Omental fat pad (tissue), 3 donors: ENCODE measurements at regions not wholly inside any gene's neighbourhood (a gene's known extent, or its start where the extent isn't known, plus 50 kb on each side); places are given as distances from the start of the nearest gene placed in this dataset.

ENCODE experiments used
- ATAC-seq: fragments of 150-250 bp; one replicate; pipeline ENCODE4 v1.9.1; 2016; ENCODE audit warnings: mild to moderate bottlenecking, moderate library complexity; ENCODE audit not compliant: low FRiP score
- DNase-seq: peaks from one replicate; pipeline ENCODE4 v3.0.0-alpha.2; 2019; ENCODE audit warnings: low spot score
- TF ChIP-seq, protein P1 (sequence below), 3 donors: fragments of 450-650 bp; IDR thresholded peaks; one replicate each; pipeline ENCODE4 v1.5.1; 2016 to 2017; ENCODE audit warnings: antibody characterized with exemption in 3 of 3, mild to moderate bottlenecking in 3 of 3, moderate library complexity in 2 of 3

DNA sequence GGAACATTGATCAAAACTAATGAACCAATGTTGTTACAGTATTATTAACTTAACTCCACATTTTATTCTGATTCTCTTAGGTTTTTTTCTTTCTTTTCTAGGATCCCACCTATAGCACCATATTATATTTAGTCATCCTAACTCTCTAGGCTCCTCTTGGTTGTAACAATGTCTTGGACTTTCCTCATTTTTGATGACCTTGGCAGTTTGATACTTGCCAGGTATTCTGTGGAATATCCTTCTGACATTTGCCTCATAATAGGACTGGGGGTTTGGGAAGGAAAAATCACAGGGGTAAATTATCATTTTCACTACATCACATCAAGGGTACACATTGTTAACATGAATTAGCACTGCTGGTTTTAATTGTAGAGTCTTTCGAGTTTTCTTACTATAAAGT, 851.6 kb upstream of the SOX9 start:
- TF ChIP-seq, protein P1, sequence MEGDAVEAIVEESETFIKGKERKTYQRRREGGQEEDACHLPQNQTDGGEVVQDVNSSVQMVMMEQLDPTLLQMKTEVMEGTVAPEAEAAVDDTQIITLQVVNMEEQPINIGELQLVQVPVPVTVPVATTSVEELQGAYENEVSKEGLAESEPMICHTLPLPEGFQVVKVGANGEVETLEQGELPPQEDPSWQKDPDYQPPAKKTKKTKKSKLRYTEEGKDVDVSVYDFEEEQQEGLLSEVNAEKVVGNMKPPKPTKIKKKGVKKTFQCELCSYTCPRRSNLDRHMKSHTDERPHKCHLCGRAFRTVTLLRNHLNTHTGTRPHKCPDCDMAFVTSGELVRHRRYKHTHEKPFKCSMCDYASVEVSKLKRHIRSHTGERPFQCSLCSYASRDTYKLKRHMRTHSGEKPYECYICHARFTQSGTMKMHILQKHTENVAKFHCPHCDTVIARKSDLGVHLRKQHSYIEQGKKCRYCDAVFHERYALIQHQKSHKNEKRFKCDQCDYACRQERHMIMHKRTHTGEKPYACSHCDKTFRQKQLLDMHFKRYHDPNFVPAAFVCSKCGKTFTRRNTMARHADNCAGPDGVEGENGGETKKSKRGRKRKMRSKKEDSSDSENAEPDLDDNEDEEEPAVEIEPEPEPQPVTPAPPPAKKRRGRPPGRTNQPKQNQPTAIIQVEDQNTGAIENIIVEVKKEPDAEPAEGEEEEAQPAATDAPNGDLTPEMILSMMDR (IDR thresholded peaks at IDR 0.05) = no peak
- DNase-seq = no peak
- no peak for ATAC-seq

DNA sequence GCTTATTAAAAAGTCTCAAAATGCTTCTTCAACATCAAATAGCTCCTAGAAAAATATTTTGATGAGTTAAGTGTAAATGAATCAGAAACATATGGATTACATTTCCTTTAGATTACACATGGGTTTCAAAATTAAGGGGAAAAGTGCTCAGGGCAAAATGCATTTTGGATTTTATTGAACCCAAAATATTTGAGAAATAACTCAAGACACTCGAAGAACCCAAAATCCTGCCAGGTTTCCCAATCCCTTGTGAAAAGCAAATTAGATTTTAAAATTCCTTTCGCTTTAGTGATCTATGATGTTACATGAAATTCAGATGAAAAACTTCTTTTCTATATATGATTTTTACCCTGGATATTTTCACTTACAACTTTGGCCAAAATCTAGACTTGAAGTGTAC, 847.4 kb upstream of the SOX9 start:
- DNase-seq (no peak), ATAC-seq (no peak)
- TF ChIP-seq, protein P1 (IDR thresholded peaks at IDR 0.05) = no peak

DNA sequence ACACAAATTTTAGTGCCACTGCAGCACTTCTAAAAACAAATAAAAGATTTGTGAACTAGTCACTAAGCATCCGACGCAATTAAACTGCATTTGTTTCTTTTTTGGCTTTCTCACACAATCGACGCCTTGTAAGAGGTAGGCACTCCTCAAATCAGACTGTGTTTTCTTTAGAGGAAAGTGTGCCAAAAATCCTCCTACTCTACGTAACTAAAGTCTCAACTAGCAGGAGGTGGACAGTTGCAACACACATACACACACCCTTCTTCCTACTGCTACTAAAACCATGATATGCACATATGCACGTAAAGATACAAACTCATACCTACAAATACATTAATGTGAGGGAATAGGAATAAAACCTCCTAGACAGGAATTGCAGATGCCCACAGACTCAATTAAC, 844.7 kb upstream of the SOX9 start:
- ATAC-seq = no peak
- TF ChIP-seq, protein P1 (IDR thresholded peaks at IDR 0.05) = no peak
- DNase-seq = no peak

DNA sequence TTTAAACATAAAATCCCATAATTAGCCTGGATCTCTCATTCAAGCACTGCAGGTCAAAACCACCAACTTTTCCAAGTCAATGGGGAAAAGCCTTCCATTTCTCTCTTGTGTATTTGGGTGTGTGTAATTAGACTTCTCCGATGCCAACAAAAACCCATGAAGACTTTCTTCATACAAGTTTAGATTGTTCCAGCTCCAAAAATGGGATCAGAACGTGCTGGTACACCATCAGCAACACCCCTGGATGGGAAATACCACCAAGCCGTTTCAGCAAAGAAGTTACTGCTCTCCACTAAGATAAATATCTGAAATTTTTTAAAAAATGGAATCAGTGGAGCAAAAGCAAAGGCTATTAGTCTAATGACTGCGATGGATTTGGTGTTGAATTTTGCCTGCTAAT, 837.3 kb upstream of the SOX9 start:
- no peak for ATAC-seq
- TF ChIP-seq, protein P1 (IDR thresholded peaks at IDR 0.05) = no peak
- no peak for DNase-seq

DNA sequence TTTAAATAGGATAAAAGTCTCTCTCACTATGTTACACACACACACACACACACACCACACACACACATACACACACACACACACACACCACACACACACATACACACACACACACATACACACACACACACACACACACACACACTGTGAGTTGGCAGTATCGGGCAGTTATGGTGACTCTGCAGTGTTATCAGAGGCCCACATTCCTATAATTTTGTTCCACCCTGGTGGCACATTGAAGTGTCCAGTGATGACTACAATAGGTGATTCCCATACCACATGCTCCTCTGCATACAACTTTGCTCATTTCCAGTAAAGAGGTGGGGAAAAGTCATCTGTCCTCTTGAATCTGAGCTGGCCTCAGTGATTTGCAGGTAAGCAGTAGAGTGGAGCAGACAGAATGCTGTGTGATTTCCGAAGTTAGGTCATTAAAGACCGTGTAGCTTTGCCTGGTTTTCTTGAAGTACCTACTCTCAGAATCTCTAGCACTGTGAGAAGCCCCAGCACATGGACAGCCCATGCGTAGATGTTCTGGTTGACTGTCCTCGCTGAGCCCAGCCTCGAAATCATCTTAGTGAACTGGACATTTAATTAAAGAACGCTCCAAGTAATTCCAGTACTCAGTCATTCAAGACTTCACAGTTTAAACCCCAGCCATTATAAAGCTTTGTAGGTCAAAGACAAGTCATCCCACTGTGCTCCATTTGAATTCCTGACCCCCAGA, 836.6 kb upstream of the SOX9 start:
- ATAC-seq = no peak

DNA sequence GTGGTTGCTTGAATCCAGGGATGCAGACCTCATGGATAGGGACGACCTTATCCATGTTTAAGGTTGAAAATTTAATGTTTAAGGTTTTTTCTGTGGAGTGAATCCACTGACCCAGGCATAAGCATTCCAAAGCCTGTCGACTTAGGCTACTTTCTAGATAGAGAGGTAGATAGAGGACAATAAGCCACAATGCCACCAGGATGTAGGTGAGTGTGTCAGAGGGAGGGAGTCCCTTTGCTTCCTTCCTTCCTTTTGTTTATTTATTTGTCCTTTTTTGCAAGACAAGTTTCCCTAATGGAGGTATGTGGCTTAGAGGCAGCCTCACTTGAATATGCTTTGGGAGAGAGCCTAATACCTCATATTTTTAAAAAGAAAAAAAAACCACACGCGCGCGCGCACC, 834.2 kb upstream of the SOX9 start:
- no peak for DNase-seq
- ATAC-seq = no peak
- TF ChIP-seq, protein P1 (IDR thresholded peaks at IDR 0.05) = no peak

More for the DNA sequence above, 836.6 kb upstream of the SOX9 start:
- no peak for DNase-seq
- TF ChIP-seq, protein P1 (IDR thresholded peaks at IDR 0.05) = no peak

DNA sequence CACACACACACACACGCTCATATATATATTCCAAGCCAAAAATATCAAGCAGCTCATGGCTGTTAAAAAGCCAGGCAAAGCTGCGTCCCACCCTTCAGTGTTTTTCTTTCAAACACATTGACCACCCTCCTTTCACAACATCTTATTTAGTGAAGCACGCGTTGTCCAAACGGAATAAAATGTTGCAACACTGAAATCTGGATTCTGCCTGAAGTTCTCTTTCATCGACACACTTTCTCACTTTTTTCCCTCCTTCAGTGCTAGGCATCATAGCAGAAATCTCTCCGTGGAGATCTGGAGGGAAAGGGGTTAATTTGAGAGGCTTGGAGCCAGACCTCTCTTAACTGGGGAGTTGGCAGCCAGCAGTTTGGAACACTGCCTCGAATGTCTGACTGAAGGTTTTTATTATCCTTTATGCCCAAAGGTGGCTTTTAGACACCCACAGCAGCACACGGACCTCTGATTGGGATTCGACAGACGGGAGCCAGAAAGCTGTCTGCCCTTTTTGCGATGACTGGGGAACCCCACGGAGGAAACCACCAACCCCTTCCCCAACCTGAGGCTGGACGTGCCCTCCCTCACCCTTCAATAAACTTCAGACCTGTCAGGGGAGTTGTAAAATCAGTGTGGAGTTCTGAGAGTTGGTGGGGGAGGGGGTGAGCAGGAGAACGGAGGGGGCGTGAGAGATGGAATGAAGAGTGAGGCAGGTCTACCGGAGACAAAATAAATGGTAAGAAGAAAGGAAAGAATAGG, 833.6 kb upstream of the SOX9 start:
- TF ChIP-seq, protein P1 (IDR thresholded peaks at IDR 0.05) = no peak
- DNase-seq = no peak
- no peak for ATAC-seq
